ENCODE measurements at regions not wholly inside any gene's neighbourhood (a gene's known extent, or its start where the extent isn't known, plus 50 kb on each side); places are given as distances from the start of the nearest gene placed in this dataset.

DNA sequence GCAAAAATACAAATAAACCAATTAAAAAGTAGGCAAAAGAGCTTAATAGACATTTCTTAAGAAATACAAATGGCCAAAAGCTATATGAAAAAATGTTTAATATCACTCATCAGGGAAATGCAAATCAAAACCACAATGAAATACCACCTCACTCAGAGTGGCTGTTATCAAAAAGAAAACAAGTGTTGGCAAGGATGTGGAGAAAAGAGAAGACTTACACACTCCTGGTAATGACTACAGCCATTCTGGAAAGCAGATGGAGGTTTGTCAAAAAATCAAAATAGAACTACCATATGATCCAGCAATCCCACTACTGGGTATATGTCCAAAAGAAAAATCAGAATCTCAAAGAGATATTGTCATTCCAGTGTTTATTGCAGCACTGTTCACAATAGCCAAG is 223.5 kb upstream of the SLC10A2 start:
- ATAC-seq (no peak), DNase-seq (no peak)
- peak overlapping the region in 1 of 2 donors; percentile 18 for H3K27ac Mint-ChIP-seq
- no peaks in the 10 kb centered on the region for H3K27me3 Mint-ChIP-seq
- H3K9me3 Mint-ChIP-seq, result peaks cover 5 to 7% of the 10 kb centered on the region in 2 donors
- H3K4me1 Mint-ChIP-seq, result peaks cover 6% of the 10 kb centered on the region
- H3K4me3 Mint-ChIP-seq, result no peak overlapping the region

- no peak overlapping the region for H3K27ac Mint-ChIP-seq
- peaks cover 10% of the 10 kb centered on the region for H3K27me3 Mint-ChIP-seq
- no peak for DNase-seq
- no peak overlapping the region for H3K4me3 Mint-ChIP-seq
- peaks cover 7% of the 10 kb centered on the region for H3K4me1 Mint-ChIP-seq
- ATAC-seq, result no peak
- peaks cover 3 to 7% of the 10 kb centered on the region in 2 donors for H3K9me3 Mint-ChIP-seq
These were observed 221.9 kb upstream of the SLC10A2 start for GRCh38 chr13:103288114-103288513.

DNA sequence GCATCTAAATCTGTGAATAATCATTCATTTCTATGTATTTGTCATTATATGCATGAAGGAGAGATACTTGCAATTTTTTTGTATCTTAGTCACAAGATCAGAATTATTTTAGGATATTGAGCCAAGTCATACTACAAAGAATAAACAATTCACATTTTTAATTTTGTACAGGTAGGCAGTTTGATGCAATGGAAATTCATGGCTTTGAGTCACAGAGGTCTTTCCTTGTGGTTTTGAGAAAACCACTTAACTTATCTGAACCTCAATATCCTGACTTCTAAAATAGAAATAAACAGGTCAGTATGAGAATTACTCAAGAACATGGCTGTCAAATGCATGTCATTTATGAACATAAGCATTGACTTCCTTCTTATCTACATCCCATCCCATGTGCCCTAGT is 221.4 kb upstream of the SLC10A2 start:
- peaks cover 14% of the 10 kb centered on the region for H3K27me3 Mint-ChIP-seq
- no peak overlapping the region for H3K4me3 Mint-ChIP-seq
- ATAC-seq (peak; percentile 55), DNase-seq (no peak)
- H3K4me1 Mint-ChIP-seq, result peaks cover 10% of the 10 kb centered on the region
- peaks cover 0 to 7% of the 10 kb centered on the region in 2 donors for H3K9me3 Mint-ChIP-seq
- H3K27ac Mint-ChIP-seq, result no peak overlapping the region

DNA sequence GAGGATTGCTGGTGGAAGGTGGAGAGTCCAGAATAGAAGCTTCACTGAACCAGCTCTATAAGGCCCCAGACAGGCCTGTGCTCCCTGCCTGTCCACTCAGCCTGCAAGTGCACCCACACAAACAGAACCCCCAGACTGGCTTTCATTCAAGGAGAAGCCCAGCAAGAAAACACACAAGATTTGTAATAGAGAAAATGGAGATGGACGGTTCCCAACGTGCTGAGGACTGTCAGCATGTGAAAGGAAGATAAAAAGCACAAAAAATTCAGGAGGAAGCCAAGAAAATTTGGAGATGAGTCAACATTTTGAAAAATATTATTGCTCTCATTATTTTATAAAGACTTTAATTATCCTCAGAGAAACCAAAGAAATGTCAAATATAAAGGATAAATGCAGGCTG is 218.2 kb upstream of the SLC10A2 start:
- peaks cover 0 to 12% of the 10 kb centered on the region in 2 donors for H3K9me3 Mint-ChIP-seq
- no peak overlapping the region for H3K27ac Mint-ChIP-seq
- DNase-seq (no peak), ATAC-seq (no peak)
- H3K4me1 Mint-ChIP-seq, result peaks cover 10% of the 10 kb centered on the region
- no peak overlapping the region for H3K4me3 Mint-ChIP-seq
- peaks cover 14% of the 10 kb centered on the region for H3K27me3 Mint-ChIP-seq

- peaks cover 0 to 12% of the 10 kb centered on the region in 2 donors for H3K9me3 Mint-ChIP-seq
- peaks cover 10% of the 10 kb centered on the region for H3K4me1 Mint-ChIP-seq
- H3K27ac Mint-ChIP-seq, result no peak overlapping the region
- ATAC-seq (no peak), DNase-seq (no peak)
- no peak overlapping the region for H3K4me3 Mint-ChIP-seq
- H3K27me3 Mint-ChIP-seq, result peaks cover 14% of the 10 kb centered on the region
These were observed 217.2 kb upstream of the SLC10A2 start for GRCh38 chr13:103283451-103283820.

DNA sequence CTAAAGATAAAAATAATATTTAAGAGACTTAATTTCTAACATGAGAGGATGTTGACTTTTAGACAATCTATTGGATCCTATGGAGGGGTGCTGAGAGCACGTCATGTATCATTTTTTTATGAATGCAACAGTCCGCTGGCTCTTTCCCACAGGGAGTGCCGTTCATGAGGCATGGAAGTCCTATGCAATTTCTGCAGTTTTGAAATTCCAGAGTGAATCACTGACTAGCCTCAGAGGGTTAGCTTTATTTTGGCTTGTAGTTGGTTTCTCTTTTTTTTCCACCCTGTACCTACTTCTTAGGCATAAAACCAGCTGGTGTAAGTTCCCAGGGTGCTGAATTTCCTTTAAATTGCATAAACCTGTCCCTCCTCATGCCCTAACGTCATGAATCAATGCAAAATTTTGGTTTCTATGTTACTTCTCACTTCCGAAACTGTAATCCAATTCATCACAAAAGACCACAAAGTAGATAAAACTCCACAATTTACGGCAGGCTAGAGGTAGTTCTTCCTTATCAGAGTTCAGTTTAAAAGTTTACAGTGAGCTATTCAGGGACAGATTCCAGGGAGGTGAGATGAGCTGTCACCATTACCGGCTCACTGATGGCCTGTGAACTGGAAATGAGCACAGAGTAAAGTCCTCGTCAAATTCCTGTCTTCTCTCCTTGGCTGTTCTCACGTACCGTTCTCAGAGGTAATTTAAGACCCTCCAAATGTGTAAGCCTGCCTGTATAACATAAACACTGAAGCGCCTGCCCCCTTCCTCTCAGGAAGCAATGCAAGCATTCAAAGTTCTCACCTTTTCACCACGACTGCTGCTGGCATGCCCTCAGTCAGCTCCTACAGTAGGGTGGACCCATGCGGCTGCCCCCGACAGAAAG is 216.6 kb upstream of the SLC10A2 start:
- H3K9me3 Mint-ChIP-seq, result peaks cover 0 to 7% of the 10 kb centered on the region in 2 donors
- DNase-seq, result no peak
- peaks cover 5% of the 10 kb centered on the region for H3K4me1 Mint-ChIP-seq

DNA sequence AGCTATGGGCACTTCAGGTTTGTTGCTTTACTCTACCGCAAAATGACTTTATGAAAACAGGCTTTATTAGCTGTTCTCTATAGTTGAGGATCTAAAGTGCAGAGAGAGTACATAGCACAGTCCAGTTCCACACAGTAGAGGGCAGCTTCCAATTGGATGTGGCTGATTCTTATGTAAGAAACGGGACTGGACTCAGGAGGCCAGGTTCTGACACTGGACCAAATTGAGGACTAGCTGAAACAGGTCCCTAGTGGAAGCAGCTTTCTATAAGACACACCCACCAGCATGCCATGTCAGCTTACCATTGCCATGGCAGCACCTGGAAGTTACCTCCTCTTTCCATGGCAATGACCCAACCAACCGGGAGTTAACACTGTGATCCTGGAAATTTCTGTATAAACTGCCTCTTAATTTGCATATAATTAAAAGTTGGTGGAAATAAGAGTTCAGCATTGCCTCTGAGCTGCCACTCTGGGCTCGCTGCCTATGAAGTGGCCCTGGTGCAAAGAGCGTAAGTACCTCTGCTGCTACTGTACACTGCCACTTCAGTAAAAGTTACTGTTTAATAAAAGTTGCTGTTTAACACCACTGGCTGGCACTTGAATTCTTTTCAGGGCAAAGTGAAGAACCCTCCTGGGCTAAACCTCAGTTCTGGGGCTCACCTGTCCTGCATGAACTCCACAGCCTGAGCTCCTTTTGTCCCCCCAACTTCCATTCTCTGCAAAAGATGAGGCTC is 211.9 kb upstream of the SLC10A2 start:
- DNase-seq, result no peak
- Mint-ChIP-seq H3K4me1 (peaks cover 3% of the 10 kb centered on the region), H3K27ac (no peak overlapping the region), H3K4me3 (no peak overlapping the region), H3K27me3 (peaks cover 4% of the 10 kb centered on the region), H3K9me3 (peaks cover 0 to 6% of the 10 kb centered on the region in 2 donors)
- no peak for ATAC-seq

More for the DNA sequence above, 216.6 kb upstream of the SLC10A2 start:
- Mint-ChIP-seq H3K27ac (no peak overlapping the region), H3K4me3 (no peak overlapping the region), H3K27me3 (peaks cover 14% of the 10 kb centered on the region)
- ATAC-seq, result no peak

DNA sequence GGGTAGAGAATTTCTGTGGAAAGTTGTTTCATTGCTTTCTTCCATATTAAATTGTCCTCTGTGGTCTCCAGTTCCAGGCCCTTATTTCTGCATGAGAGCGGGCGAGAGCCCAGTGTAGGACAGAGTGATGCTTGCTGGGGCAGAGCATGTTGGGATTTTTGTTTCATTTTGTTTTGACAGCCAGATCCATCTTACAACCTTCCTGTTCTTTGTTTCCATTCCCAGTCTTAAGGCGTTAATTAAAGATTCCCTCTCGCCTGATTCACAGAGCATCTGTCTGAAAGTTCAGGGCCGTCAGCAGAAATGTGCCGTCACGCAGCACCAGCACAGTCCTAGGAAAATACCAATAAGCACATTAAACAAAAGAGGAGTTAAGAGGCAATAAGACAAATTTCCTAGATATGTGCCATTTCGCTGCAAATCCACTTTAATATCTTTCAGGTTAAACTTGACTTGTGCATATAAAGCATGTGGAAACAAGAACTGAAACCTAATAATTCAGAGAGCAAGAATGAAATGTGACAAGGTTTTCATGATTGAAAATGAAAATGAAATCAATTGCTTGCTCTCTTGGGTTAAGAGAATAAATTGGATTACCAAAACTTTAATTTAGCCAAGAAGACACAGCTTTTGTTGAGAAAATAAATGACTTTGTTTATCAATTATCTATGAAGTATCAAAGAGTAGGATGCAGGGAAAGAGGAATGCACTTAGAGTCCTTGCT is 210.7 kb upstream of the SLC10A2 start:
- H3K27ac Mint-ChIP-seq, result no peak overlapping the region
- DNase-seq, result no peak
- no peaks in the 10 kb centered on the region for H3K27me3 Mint-ChIP-seq
- H3K4me1 Mint-ChIP-seq, result no peaks in the 10 kb centered on the region
- H3K9me3 Mint-ChIP-seq, result peaks cover 0 to 6% of the 10 kb centered on the region in 2 donors
- no peak for ATAC-seq
- no peak overlapping the region for H3K4me3 Mint-ChIP-seq

DNA sequence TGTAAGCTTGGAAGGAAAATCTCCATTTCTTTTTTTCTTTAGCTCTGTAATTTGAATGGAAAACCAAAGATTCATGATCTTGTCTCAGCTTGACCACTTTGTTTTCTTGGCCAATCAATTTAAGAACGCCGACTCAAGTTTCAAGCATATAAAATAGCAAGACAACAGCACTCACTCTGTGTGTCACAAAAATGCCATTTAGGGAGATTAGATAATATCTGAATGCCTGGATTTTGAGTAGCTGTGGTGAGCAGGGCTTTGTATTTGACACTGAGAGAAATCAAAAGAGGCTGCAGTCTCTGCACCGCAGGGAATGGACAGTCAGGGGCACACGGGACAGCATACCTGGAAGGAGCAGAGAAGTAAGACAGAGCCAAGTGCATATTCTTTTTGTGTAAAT is 209.5 kb upstream of the SLC10A2 start:
- no peak for DNase-seq
- no peaks in the 10 kb centered on the region for H3K4me1 Mint-ChIP-seq
- H3K27ac Mint-ChIP-seq, result no peak overlapping the region
- ATAC-seq, result no peak
- H3K4me3 Mint-ChIP-seq, result no peak overlapping the region
- no peaks in the 10 kb centered on the region for H3K27me3 Mint-ChIP-seq
- peaks cover 0 to 6% of the 10 kb centered on the region in 2 donors for H3K9me3 Mint-ChIP-seq

DNA sequence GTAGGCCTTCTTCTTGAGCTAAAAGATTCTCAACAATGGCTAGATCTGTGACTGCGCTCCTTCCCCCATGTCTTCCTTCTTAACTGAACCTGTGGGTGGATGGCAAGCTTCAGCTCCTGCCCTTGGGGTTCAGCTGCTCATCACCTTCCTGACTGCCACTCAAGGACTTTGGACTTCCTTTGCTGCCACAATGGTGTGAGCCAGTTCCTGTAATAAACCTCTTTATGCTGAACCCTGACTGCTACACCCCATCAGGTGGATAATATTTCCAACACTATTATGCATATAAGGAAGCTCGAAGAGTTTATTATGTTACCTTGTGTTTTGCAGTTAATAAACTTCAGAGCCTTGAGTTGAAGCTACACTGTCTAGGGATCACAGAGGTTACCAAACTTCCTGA is 208.9 kb upstream of the SLC10A2 start:
- Mint-ChIP-seq H3K4me3 (no peak overlapping the region), H3K27me3 (no peaks in the 10 kb centered on the region), H3K4me1 (no peaks in the 10 kb centered on the region), H3K27ac (no peak overlapping the region), H3K9me3 (peaks cover 0 to 5% of the 10 kb centered on the region in 2 donors)
- DNase-seq (no peak), ATAC-seq (no peak)

DNA sequence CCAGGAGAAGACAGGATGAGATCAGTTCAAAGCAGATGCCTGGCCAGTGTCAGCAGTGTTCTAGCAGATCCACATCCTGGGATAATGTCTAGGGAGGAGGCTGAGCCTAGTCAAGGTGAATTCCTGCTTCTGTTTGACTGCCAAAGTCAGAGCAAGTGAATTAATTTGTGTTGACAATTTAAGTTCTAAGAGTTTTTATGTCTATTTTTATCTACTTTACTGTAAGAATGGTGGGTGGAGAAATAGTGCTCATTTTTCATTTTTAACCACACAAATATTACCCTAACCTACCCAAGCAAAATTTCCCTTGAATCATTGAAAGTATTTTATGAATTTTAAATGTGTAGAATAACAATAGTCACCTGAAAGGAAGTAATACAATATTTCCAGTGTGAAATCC is 207.6 kb upstream of the SLC10A2 start:
- Mint-ChIP-seq H3K27ac (no peak overlapping the region), H3K27me3 (no peaks in the 10 kb centered on the region), H3K9me3 (no peaks in the 10 kb centered on the region), H3K4me3 (no peak overlapping the region), H3K4me1 (no peaks in the 10 kb centered on the region)
- ATAC-seq (no peak), DNase-seq (no peak)

- no peak for DNase-seq
- Mint-ChIP-seq H3K27ac (no peak overlapping the region), H3K4me3 (no peak overlapping the region), H3K27me3 (no peaks in the 10 kb centered on the region), H3K4me1 (no peaks in the 10 kb centered on the region), H3K9me3 (peaks cover 0 to 2% of the 10 kb centered on the region in 2 donors)
- ATAC-seq, result no peak
These were observed 206.6 kb upstream of the SLC10A2 start for GRCh38 chr13:103272770-103273169.

GRCh38 chr13:103263448-103263847 is 197.2 kb upstream of the SLC10A2 start:
- Mint-ChIP-seq H3K4me1 (no peaks in the 10 kb centered on the region), H3K4me3 (no peak overlapping the region), H3K27ac (no peak overlapping the region), H3K9me3 (peaks cover 29 to 30% of the 10 kb centered on the region in 2 donors), H3K27me3 (no peaks in the 10 kb centered on the region)
- ATAC-seq, result peak; percentile 40
- no peak for DNase-seq

- no peak overlapping the region for H3K27ac Mint-ChIP-seq
- ATAC-seq (no peak), DNase-seq (no peak)
- peaks cover 10 to 14% of the 10 kb centered on the region in 2 donors for H3K9me3 Mint-ChIP-seq
- H3K27me3 Mint-ChIP-seq, result no peaks in the 10 kb centered on the region
- no peaks in the 10 kb centered on the region for H3K4me1 Mint-ChIP-seq
- H3K4me3 Mint-ChIP-seq, result no peak overlapping the region
These were observed 189.5 kb upstream of the SLC10A2 start for GRCh38 chr13:103255587-103256301.

- DNase-seq (no peak), ATAC-seq (no peak)
- Mint-ChIP-seq H3K27ac (no peak overlapping the region), H3K4me1 (no peaks in the 10 kb centered on the region), H3K9me3 (peaks cover 0 to 14% of the 10 kb centered on the region in 2 donors), H3K4me3 (no peak overlapping the region), H3K27me3 (no peaks in the 10 kb centered on the region)
These were observed 183.9 kb upstream of the SLC10A2 start for GRCh38 chr13:103250071-103250470.

Data from stimulated activated naive CD8-positive, alpha-beta T cell treated with anti-CD3 and anti-CD28 coated beads, Interleukin-15, amount 100 ng/mL, for 72 hours (primary cell).